ENCODE measurements at regions not wholly inside any gene's neighbourhood (a gene's known extent, or its start where the extent isn't known, plus 50 kb on each side); places are given as distances from the start of the nearest gene placed in this dataset.
A peak's percentile ranks its signal among the peaks of the same experiment; 100 is the strongest.

- DNase-seq (ENCODE audit: low read depth in 2 of 2): peak; percentile 87 to 91
Observed at GRCh38 chr5:28523888-28524635, 1485.7 kb upstream of the CDH9 start.

GRCh38 chr5:28523416-28523815 lies 1485.0 kb upstream of the CDH9 start:
- no peak for DNase-seq (ENCODE audit: low read depth in 2 of 2)

- DNase-seq (ENCODE audit: low read depth in 2 of 2): peak in 1 of 2 experiments; percentile 25
Observed at GRCh38 chr5:28517691-28518090, 1479.3 kb upstream of the CDH9 start.

- DNase-seq (ENCODE audit: low read depth in 2 of 2): no peak
Observed at GRCh38 chr5:28516722-28517121, 1478.3 kb upstream of the CDH9 start.

- no peak for DNase-seq (ENCODE audit: low read depth in 2 of 2)
Observed at GRCh38 chr5:28512648-28513047, 1474.3 kb upstream of the CDH9 start.

- no peak for DNase-seq (ENCODE audit: low read depth in 2 of 2)
Observed at GRCh38 chr5:28505121-28505520, 1466.7 kb upstream of the CDH9 start.

- DNase-seq (ENCODE audit: low read depth in 2 of 2): no peak
Observed at GRCh38 chr5:28500511-28500910, 1462.1 kb upstream of the CDH9 start.

- DNase-seq (ENCODE audit: low read depth in 2 of 2): no peak
Observed at GRCh38 chr5:28499766-28500290, 1461.4 kb upstream of the CDH9 start.

- DNase-seq (ENCODE audit: low read depth in 2 of 2): no peak
Observed at GRCh38 chr5:28495876-28496275, 1457.5 kb upstream of the CDH9 start.

GRCh38 chr5:28493456-28493855 lies 1455.1 kb upstream of the CDH9 start:
- no peak for DNase-seq (ENCODE audit: low read depth in 2 of 2)

- no peak for DNase-seq (ENCODE audit: low read depth in 2 of 2)
Observed at GRCh38 chr5:28488752-28489151, 1450.4 kb upstream of the CDH9 start.

GRCh38 chr5:28483327-28484025 lies 1445.1 kb upstream of the CDH9 start:
- no peak for DNase-seq (ENCODE audit: low read depth in 2 of 2)

- DNase-seq (ENCODE audit: low read depth in 2 of 2): no peak
Observed at GRCh38 chr5:28473531-28474107, 1435.2 kb upstream of the CDH9 start.

GRCh38 chr5:28468166-28468565 lies 1429.8 kb upstream of the CDH9 start:
- DNase-seq (ENCODE audit: low read depth in 2 of 2): no peak

GRCh38 chr5:28463728-28464127 lies 1425.3 kb upstream of the CDH9 start:
- no peak for DNase-seq (ENCODE audit: low read depth in 2 of 2)

GRCh38 chr5:28451483-28451882 lies 1413.1 kb upstream of the CDH9 start:
- DNase-seq (ENCODE audit: low read depth in 2 of 2): no peak

GRCh38 chr5:28450997-28451396 lies 1412.6 kb upstream of the CDH9 start:
- no peak for DNase-seq (ENCODE audit: low read depth in 2 of 2)

GRCh38 chr5:28448791-28449190 lies 1410.4 kb upstream of the CDH9 start:
- DNase-seq (ENCODE audit: low read depth in 2 of 2): no peak

GRCh38 chr5:28430565-28431178 lies 1392.3 kb upstream of the CDH9 start:
- no peak for DNase-seq (ENCODE audit: low read depth in 2 of 2)

GRCh38 chr5:28421141-28421540 lies 1382.8 kb upstream of the CDH9 start:
- no peak for DNase-seq (ENCODE audit: low read depth in 2 of 2)

GRCh38 chr5:28415791-28416443 lies 1377.5 kb upstream of the CDH9 start:
- DNase-seq (ENCODE audit: low read depth in 2 of 2): no peak

GRCh38 chr5:28414619-28415018 lies 1376.2 kb upstream of the CDH9 start:
- no peak for DNase-seq (ENCODE audit: low read depth in 2 of 2)
